ENCODE measurements at regions not wholly inside any gene's neighbourhood (a gene's known extent, or its start where the extent isn't known, plus 50 kb on each side); places are given as distances from the start of the nearest gene placed in this dataset.

DNA sequence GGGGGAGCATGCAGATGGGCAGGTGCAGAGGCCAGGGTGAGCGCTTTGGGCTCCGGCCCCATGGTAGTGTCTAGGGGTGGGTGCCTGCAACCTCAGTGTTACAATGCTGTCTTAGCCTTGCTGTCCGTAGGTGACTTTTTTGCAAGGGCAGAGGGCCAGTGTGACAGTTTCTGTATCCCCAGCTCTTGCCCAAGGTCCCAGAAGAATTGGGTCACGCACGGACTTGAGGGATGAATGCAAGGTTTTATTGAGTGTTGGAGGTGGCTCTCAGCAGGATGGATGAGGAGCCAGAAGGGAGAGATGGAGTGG lies 492.5 kb downstream of the AGTPBP1 start:
- WGBS, 2 experiments (ENCODE audit: extremely low coverage in 2 of 2, insufficient read length in 1 of 2) = 64% methylated on average over 3 of the region's 5 CpGs; no CpG with 5 or more reads in 1 of the 2 experiments
- Histone ChIP-seq H3K14ac (replicated peaks; ENCODE audit: low read depth, low read length) (no peak overlapping the region), H3K4me3 (ENCODE audit: insufficient read depth, low read depth, low read length) (no peak overlapping the region), H2BK15ac (ENCODE audit: low read depth, low read length) (no peak overlapping the region), H3K18ac (ENCODE audit: low read depth, low read length) (no peak overlapping the region), H4K8ac (ENCODE audit: low read depth in 2 of 2, low read length in 2 of 2) (no peak overlapping the region), H2AK9ac (replicated peaks; ENCODE audit: low read depth, low read length, poor library complexity) (no peak overlapping the region), H2BK5ac (ENCODE audit: low read depth, low read length, poor library complexity, severe bottlenecking) (no peak overlapping the region), H2AK5ac (ENCODE audit: low read depth, low read length) (no peak overlapping the region), H2BK120ac (ENCODE audit: low read depth, low read length) (no peak overlapping the region), H3K56ac (ENCODE audit: extremely low read depth, insufficient read depth, low read length) (no peak overlapping the region), H3K79me1 (ENCODE audit: low read depth in 1 of 2, low read length in 2 of 2) (no peaks in the 10 kb centered on the region), H3K4me1 (ENCODE audit: control insufficient read depth, insufficient read depth, low read length) (no peaks in the 10 kb centered on the region), H3K9me3 (ENCODE audit: control insufficient read depth, insufficient read depth, low read length) (peaks cover 12% of the 10 kb centered on the region; the same call in 1 of the 2 replicates), H4K5ac (ENCODE audit: low read depth, low read length) (no peak overlapping the region), H3K9ac (ENCODE audit: low read depth, low read length) (no peak overlapping the region), H3K4ac (ENCODE audit: low read depth, low read length) (no peak overlapping the region), H3K36me3 (ENCODE audit: control insufficient read depth, insufficient read depth, low read length) (no peaks in the 10 kb centered on the region), H4K91ac (ENCODE audit: insufficient read depth, low read depth, low read length) (no peak overlapping the region), H3K27me3 (ENCODE audit: control insufficient read depth, insufficient read depth, low read length) (no peaks in the 10 kb centered on the region), H3K23ac (ENCODE audit: low read depth, low read length) (no peak overlapping the region), H4K20me1 (ENCODE audit: insufficient read depth, low read length) (no peaks in the 10 kb centered on the region), H3K27ac (ENCODE audit: insufficient read depth, low read length) (no peak overlapping the region), H3K4me2 (ENCODE audit: low read depth, low read length) (no peak overlapping the region), H2BK20ac (ENCODE audit: low read depth, low read length) (no peak overlapping the region), H3K9me1 (ENCODE audit: insufficient read depth, low read length) (no peaks in the 10 kb centered on the region), H2AFZ (replicated peaks; ENCODE audit: low read length, poor library complexity) (no peak overlapping the region)
- in situ Hi-C loops (cut with MboI; ENCODE audit: low sequenced_read_pairs) = no loop called here
- POLR2A ChIA-PET (ENCODE audit: unreplicated experiment) = no interaction called here
- CTCF ChIA-PET = no interaction called here
- dilution Hi-C loops (cut with HindIII; ENCODE audit: low sequenced_read_pairs, unreplicated experiment) = no loop called here
- BruUV-seq (replicated peaks) = no TSS peak
- intact Hi-C loops (cut with micrococcal nuclease) = no loop called here
- no peak for TF ChIP-seq FOS (IDR thresholded peaks at IDR 0.05; ENCODE audit: low read depth, low read length)
- TF ChIP-seq RAD21 (IDR thresholded peaks at IDR 0.05; ENCODE audit: low read length) = no peak
- no peak for TF ChIP-seq RFX5 (IDR thresholded peaks at IDR 0.05; ENCODE audit: low read depth, low read length)
- no peak for TF ChIP-seq BHLHE40 (IDR thresholded peaks at IDR 0.05; ENCODE audit: low read depth, low read length)
- no peak for TF ChIP-seq USF2 (IDR thresholded peaks at IDR 0.05; ENCODE audit: low read depth, low read length)
- TF ChIP-seq ELK1 (IDR thresholded peaks at IDR 0.05; ENCODE audit: borderline replicate concordance, low read depth, low read length) = no peak
- no peak for TF ChIP-seq MXI1 (IDR thresholded peaks at IDR 0.05; ENCODE audit: borderline replicate concordance, low read depth, low read length)
- TF ChIP-seq POLR2A (IDR thresholded peaks at IDR 0.05; ENCODE audit: low read depth, low read length) = no peak
- no peak for TF ChIP-seq CEBPB (IDR thresholded peaks at IDR 0.05; ENCODE audit: low read depth, low read length)
- TF ChIP-seq RCOR1 (IDR thresholded peaks at IDR 0.05; ENCODE audit: insufficient replicate concordance, low read length) = no peak
- no peak for TF ChIP-seq SMC3 (IDR thresholded peaks at IDR 0.05; ENCODE audit: low read depth, low read length)
- no peak for TF ChIP-seq CHD1 (IDR thresholded peaks at IDR 0.05; ENCODE audit: low read depth, low read length)
- TF ChIP-seq MAFK (IDR thresholded peaks at IDR 0.05; ENCODE audit: low read depth, low read length) = no peak
- TF ChIP-seq NFE2L2 (IDR thresholded peaks at IDR 0.05; ENCODE audit: low read depth, low read length) = no peak
- TF ChIP-seq MAZ (IDR thresholded peaks at IDR 0.05; ENCODE audit: borderline replicate concordance, low read depth, low read length) = no peak
- TF ChIP-seq, protein P1, sequence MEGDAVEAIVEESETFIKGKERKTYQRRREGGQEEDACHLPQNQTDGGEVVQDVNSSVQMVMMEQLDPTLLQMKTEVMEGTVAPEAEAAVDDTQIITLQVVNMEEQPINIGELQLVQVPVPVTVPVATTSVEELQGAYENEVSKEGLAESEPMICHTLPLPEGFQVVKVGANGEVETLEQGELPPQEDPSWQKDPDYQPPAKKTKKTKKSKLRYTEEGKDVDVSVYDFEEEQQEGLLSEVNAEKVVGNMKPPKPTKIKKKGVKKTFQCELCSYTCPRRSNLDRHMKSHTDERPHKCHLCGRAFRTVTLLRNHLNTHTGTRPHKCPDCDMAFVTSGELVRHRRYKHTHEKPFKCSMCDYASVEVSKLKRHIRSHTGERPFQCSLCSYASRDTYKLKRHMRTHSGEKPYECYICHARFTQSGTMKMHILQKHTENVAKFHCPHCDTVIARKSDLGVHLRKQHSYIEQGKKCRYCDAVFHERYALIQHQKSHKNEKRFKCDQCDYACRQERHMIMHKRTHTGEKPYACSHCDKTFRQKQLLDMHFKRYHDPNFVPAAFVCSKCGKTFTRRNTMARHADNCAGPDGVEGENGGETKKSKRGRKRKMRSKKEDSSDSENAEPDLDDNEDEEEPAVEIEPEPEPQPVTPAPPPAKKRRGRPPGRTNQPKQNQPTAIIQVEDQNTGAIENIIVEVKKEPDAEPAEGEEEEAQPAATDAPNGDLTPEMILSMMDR (conservative IDR thresholded peaks at IDR 0.05; ENCODE audit: low read depth, low read length) = no peak
- no peak for ATAC-seq (ENCODE audit: low read depth)
- no peak for DNase-seq
